ENCODE measurements at regions not wholly inside any gene's neighbourhood (a gene's known extent, or its start where the extent isn't known, plus 50 kb on each side); places are given as distances from the start of the nearest gene placed in this dataset.
"Not testable (repeated sequence)": the region's sequence is repeated elsewhere in the genome, so short reads cannot be mapped to it uniquely, and the experiment has no call there.

- DNase-seq = no peak
Observed at GRCh38 chr10:23884670-23885069, 324.3 kb upstream of the KIAA1217 start.

DNA sequence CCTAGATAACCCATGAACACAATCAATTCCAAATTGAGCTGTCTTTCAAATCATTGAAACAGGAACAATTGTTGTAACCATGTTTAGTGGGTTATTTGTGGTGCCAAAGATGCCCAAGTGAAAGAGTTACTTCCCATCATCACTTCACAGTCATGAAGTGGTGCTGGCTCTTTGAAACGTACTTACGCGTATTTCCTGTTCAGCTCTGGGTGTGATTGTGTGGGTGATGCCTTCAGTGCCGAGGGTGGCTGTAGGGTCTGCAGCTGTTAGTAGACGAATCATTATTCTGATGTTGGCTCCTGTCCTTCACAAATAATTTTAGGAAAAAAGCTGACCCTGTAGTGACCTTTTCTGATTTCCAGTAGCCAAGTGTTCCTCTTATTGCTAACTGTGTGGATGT, 323.1 kb upstream of the KIAA1217 start:
- no peak for DNase-seq

DNA sequence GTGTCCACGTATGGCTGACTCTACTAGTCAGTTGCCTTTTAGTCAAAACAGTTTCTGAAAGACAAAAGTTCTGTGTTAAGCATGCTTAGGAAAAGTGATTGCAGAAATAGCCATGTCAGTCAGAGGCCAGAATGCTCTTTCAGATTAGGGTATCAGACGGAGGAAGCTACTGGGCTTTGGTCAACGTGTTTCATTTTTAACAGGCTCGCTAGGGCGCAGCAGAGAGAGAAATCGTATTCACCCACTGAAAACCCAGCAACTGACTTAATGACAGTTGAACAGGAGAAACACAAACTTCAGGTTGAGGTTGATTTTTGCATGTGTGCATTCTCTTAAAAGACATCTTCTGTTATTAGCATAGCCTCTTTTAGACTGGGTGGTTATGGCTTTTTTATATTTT, 322.6 kb upstream of the KIAA1217 start:
- DNase-seq = no peak

DNA sequence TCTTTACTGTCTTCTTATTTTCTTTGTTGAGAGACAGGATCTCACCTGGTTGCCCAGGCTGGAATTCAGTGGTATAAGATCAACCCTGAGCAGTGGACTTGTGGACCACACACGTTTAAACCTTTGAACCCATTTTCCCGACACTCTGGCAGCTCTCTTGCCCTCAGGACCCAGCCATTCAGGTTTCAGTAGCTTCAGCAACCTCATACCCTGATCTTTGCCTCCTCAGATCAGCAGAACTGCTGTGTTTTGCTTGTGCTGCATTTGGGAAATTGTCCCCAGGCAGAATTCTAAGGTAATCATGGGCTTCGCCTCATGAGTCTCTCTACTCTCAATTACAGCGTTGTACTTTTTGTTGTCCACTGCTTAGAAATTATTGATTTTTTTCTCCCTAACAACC, 317.6 kb upstream of the KIAA1217 start:
- DNase-seq = no peak

DNA sequence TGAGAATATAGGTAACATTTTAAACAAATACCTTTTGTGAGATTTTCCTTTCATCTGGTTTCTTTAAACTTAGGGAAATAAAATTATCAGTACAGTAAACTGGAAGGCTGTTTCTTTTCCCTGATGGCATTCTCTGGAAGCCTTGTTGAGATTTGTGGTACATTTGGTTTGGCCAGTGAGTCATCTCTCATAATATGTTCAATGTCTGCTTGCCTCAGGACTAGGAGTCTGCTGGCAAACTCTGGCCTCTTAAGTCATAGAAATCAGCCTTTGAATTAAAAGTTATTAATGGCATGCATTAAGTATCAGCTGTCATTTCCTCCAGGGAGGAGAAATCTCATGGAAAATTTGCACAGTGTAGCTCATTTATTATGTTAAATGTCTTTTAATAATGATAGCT, 316.6 kb upstream of the KIAA1217 start:
- no peak for DNase-seq

DNA sequence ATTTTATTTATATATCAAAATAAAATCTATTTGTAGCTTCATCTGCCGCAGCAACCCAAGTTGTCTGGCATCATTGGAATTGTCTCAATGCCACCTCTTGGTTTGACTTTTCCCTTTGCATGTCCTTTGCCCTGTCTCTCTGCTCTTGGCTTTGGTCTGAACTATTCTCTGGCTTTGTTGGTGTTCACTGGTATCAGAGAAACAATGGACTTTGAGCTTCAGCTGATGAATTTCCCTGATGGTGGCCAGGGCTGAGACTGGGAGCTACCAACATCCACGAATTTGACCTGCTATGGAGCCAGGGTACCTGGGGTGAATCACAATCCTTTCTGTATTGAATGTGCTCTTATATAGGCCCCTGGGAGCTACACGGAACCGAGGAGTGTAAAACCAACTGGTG, 311.7 kb upstream of the KIAA1217 start:
- DNase-seq = no peak

DNA sequence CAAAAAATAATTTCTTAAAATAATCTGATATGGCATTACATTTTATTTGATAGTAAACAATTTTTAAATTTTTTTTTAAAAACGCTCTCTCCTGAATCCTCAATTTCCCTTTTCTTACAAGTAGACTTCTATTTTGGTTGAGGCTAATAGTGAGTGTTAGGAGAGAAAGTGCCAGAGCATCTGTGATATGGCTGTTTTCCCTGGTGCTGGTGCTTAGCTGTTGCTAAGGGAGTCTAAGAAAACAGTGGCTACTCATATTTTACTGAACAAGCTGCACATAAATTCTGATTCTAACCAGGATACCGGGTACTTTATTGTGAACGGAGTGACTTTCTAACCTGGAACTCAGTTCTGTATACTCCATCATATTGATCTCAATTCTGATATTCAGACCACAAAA, 311.1 kb upstream of the KIAA1217 start:
- no peak for DNase-seq

GRCh38 chr10:23899166-23899565, 309.8 kb upstream of the KIAA1217 start:
- no peak for DNase-seq

DNA sequence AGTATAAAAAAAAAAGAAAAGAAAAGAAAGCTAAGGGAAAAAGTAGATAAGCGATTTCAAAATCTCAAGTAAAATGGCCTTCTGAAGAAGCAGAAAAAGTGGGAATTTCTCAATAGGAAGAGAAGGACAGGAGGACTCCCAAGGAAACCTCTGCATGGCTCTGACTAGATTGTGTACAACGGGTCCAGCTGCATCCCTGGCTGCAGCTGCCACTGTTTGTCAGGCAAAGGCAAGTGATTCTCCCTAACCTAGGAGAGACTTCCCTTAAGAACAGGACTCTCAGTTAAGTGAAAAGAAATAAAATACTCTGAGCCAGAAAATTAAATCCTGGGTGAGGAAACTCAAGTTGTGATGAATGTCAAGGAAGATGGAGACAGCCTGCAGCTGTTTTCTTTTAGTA, 298.6 kb upstream of the KIAA1217 start:
- no peak for DNase-seq

- no peak for DNase-seq
Observed at GRCh38 chr10:23912884-23913404, 296.0 kb upstream of the KIAA1217 start.

DNA sequence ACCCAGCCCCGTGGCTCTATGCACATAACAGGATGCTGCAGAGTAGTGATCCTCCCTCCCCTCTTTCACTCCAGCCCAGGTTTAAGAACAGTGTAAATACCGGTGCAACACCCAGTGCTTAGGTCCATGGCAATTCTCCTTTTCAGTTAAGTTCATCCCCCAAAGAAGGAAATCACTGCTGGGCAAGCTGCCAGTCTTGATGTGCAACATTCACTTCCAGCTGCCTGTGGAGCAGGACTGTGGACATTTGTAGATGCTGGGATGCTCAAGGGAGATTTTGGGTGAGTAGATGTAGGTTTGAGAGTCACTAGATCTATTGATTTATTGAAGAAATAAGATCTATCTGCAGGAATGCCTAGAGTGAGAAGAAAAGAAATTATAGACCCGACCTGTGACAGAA, 294.3 kb upstream of the KIAA1217 start:
- no peak for DNase-seq

- no peak for DNase-seq
Observed at GRCh38 chr10:23917251-23917840, 291.6 kb upstream of the KIAA1217 start.

DNA sequence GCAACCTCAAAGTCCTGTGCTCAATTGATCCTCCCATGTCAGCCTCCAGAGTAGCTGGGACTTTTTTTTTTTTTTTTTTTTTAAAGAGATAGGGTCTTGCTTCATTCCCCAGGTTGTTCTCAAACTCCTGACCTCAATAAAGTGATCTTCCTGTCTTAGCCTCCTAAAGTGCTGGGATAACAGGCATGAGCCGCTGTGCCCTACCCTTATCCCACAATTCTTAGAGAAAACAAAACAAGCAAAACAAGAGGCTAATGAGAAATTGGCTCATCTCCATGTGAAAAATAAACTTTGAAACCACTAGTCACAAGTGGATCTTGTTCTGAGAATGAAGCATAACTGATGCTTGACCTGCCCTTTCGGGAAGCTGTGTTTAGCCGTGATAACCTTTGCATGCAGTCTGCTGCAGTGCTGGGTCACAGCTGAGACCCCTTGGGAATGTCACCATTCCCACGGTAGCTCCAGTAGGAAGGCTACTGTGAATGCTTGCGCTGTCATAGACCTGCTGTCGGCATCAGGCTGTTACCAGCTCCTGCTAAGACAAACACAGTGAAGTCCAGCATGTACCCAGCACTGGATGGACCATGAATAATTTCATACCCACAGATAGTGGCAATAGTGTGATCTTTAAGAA, 290.7 kb upstream of the KIAA1217 start:
- no peak for DNase-seq

DNA sequence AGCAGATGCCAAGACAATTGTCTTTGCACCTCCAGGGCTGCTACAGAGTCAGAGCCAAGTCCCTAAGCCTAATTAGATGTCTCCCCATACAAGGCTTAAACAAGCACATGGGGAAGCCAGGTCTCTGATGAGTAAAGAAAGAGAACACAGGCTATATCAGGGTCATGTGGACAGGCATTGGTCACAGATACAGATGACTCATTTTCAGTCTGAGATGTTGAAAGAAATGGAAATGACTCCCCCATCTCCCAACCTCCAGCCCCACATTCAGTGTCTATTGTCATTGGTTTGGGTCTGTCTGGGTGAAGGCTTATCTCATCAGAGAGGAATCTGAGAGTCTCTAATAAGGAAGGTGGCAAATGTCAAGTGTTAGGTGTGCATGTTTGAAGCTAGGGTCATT, 290.1 kb upstream of the KIAA1217 start:
- DNase-seq = no peak

GRCh38 chr10:23927576-23928325, 281.2 kb upstream of the KIAA1217 start:
- DNase-seq = no peak

GRCh38 chr10:23934023-23934422, 274.9 kb upstream of the KIAA1217 start:
- DNase-seq = not testable (repeated sequence)

GRCh38 chr10:23945845-23946244, 263.1 kb upstream of the KIAA1217 start:
- no peak for DNase-seq

- no peak for DNase-seq
Observed at GRCh38 chr10:23951841-23952240, 257.1 kb upstream of the KIAA1217 start.

GRCh38 chr10:23955456-23956225, 253.3 kb upstream of the KIAA1217 start:
- no peak for DNase-seq

- no peak for DNase-seq
Observed at GRCh38 chr10:23965123-23965522, 243.8 kb upstream of the KIAA1217 start.

GRCh38 chr10:23965880-23966279, 243.1 kb upstream of the KIAA1217 start:
- DNase-seq = no peak

DNA sequence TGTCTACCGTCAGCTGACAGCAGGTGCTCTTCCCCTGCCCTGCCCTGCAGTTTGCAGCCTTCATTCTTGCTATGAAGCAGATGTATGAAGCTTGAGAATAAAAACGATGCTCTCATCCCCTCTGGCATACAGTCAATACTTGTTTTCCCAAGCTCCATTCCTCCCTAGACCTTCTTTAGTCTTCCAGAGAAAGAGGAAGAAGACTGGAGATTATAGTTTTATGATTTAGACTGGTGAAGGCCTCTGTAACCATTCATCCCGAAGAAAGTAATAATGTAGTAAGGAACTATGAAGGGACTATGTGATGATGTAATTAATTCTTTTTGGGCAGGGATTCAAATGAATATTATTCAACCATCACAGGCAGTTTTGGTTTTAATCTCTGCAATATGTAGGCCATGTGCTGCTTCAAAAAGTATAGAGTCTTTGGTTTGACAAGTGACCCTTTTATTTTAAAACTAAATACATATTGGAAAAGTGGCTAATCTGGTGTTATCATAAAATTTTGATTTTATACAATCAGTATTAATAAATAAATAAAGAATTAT, 242.4 kb upstream of the KIAA1217 start:
- no peak for DNase-seq

GRCh38 chr10:23968301-23968700, 240.6 kb upstream of the KIAA1217 start:
- DNase-seq = no peak

Measured in activated CD4-positive, alpha-beta T cell treated with anti-CD3 and anti-CD28 coated beads, Interleukin-2, Interleukin-6, amounts not matched to agents 100 ng/mL and 50 ng/mL, durations not matched to agents 16 hours and 8 hours (primary cell).